ENCODE measurements at regions not wholly inside any gene's neighbourhood (a gene's known extent, or its start where the extent isn't known, plus 50 kb on each side); places are given as distances from the start of the nearest gene placed in this dataset.

GRCh38 chr14:104292084-104292970, 153.9 kb downstream of the KIF26A start:
- DNase-seq (ENCODE audit: low read depth, low spot score), result no peak

GRCh38 chr14:104293231-104293841, 154.9 kb downstream of the KIF26A start:
- ChIA-PET RAD21 (ENCODE audit: low non-redundant PET in 1 of 2, low total read pairs in 2 of 2, uncharacterized antibody in 2 of 2, unreplicated experiment in 2 of 2) (no interaction called here), CTCF (interaction anchor here (1.8 kb wide), 1 partner anchor 271 kb away, joined by 6 read pairs; no protein-coding TSS in a partner anchor), POLR2A (no interaction called here)
- no peak overlapping the region for H2AFZ ChIP-seq (ENCODE audit: low read depth, low read length, poor library complexity, severe bottlenecking)
- H3K4me1 ChIP-seq (ENCODE audit: control insufficient read depth in 1 of 2, insufficient read depth in 2 of 2, low read length in 2 of 2), result no peaks in the 10 kb centered on the region; a peak in 1 of 4 replicates
- no peaks in the 10 kb centered on the region for H3K79me2 ChIP-seq (ENCODE audit: insufficient read depth, low read length)
- TF ChIP-seq ZFX (IDR thresholded peaks at IDR 0.05) (no peak), YY1 (IDR thresholded peaks at IDR 0.05; ENCODE audit: extremely low read depth, insufficient replicate concordance, low read depth, low read length) (no peak), EZH2 (IDR thresholded peaks at IDR 0.05) (no peak), CTCF (IDR thresholded peaks at IDR 0.05 in 2 of 3, conservative IDR thresholded peaks at IDR 0.05 in 1 of 3; ENCODE audit: borderline replicate concordance in 1 of 3, insufficient read depth in 1 of 3, low read depth in 2 of 3, low read length in 2 of 3) (no peak), ZNF274 (IDR thresholded peaks at IDR 0.05; ENCODE audit: low read depth, low read length) (no peak), POLR2AphosphoS5 (IDR thresholded peaks at IDR 0.05; ENCODE audit: low read depth, low read length) (no peak), MAX (IDR thresholded peaks at IDR 0.05) (no peak), SRF (IDR thresholded peaks at IDR 0.05; ENCODE audit: low read depth) (no peak), ZBTB33 (IDR thresholded peaks at IDR 0.05; ENCODE audit: extremely low read depth, insufficient replicate concordance, low read length) (no peak)
- H4K20me1 ChIP-seq (ENCODE audit: insufficient read depth), result no peaks in the 10 kb centered on the region
- H3K36me3 ChIP-seq (ENCODE audit: control insufficient read depth in 1 of 2, insufficient read depth in 2 of 2, low read length in 2 of 2), result no peaks in the 10 kb centered on the region
- H3K9me3 ChIP-seq (ENCODE audit: control insufficient read depth in 1 of 2, insufficient read depth in 1 of 2, low read depth in 1 of 2, low read length in 2 of 2), result no peaks in the 10 kb centered on the region
- ATAC-seq (no peak), DNase-seq (ENCODE audit: low read depth, low spot score) (no peak)
- no peak overlapping the region for H3K4me3 ChIP-seq (replicated peaks in 1 of 2; ENCODE audit: low read depth in 1 of 2, low read length in 2 of 2)
- H3K9me2 ChIP-seq (ENCODE audit: insufficient read depth), result no peaks in the 10 kb centered on the region
- H3K27me3 ChIP-seq (ENCODE audit: insufficient read depth, low read length), result no peaks in the 10 kb centered on the region
- no peak overlapping the region for H3K4me2 ChIP-seq (ENCODE audit: low read length)
- intact Hi-C loops (cut with micrococcal nuclease), result no loop called here
- H3K9ac ChIP-seq (ENCODE audit: low read length), result no peak overlapping the region
- no peak overlapping the region for H3K27ac ChIP-seq (ENCODE audit: low read depth, low read length)
- no TSS peak for BruUV-seq (replicated peaks)

More at GRCh38 chr14:104292084-104292970, 153.9 kb downstream of the KIF26A start:
- no TSS peak for BruUV-seq (replicated peaks)
- CTCF ChIA-PET, result interaction anchor here (0.6 kb wide), 1 partner anchor 272 kb away, joined by 3 read pairs; no protein-coding TSS in a partner anchor
- H3K4me3 ChIP-seq (replicated peaks in 1 of 2; ENCODE audit: low read depth in 1 of 2, low read length in 2 of 2), result no peak overlapping the region
- POLR2A ChIA-PET, result no interaction called here
- TF ChIP-seq FOSL1 (IDR thresholded peaks at IDR 0.05; ENCODE audit: low read depth) (no peak), MAX (IDR thresholded peaks at IDR 0.05) (no peak)
- no peaks in the 10 kb centered on the region for H4K20me1 ChIP-seq (ENCODE audit: insufficient read depth)
- no peak overlapping the region for H3K9ac ChIP-seq (ENCODE audit: low read length)
- RAD21 ChIA-PET (ENCODE audit: low non-redundant PET in 1 of 2, low total read pairs in 2 of 2, uncharacterized antibody in 2 of 2, unreplicated experiment in 2 of 2), result no interaction called here
- no peaks in the 10 kb centered on the region; a peak in 1 of 4 replicates for H3K4me1 ChIP-seq (ENCODE audit: control insufficient read depth in 1 of 2, insufficient read depth in 2 of 2, low read length in 2 of 2)
- no peaks in the 10 kb centered on the region for H3K27me3 ChIP-seq (ENCODE audit: insufficient read depth, low read length)
- no peaks in the 10 kb centered on the region for H3K9me3 ChIP-seq (ENCODE audit: control insufficient read depth in 1 of 2, insufficient read depth in 1 of 2, low read depth in 1 of 2, low read length in 2 of 2)
- H2AFZ ChIP-seq (ENCODE audit: low read depth, low read length, poor library complexity, severe bottlenecking), result no peak overlapping the region
- H3K36me3 ChIP-seq (ENCODE audit: control insufficient read depth in 1 of 2, insufficient read depth in 2 of 2, low read length in 2 of 2), result no peaks in the 10 kb centered on the region
- ATAC-seq, result no peak
- H3K9me2 ChIP-seq (ENCODE audit: insufficient read depth), result no peaks in the 10 kb centered on the region
- intact Hi-C loops (cut with micrococcal nuclease), result no loop called here
- H3K79me2 ChIP-seq (ENCODE audit: insufficient read depth, low read length), result no peaks in the 10 kb centered on the region
- no peak overlapping the region for H3K27ac ChIP-seq (ENCODE audit: low read depth, low read length)
- H3K4me2 ChIP-seq (ENCODE audit: low read length), result no peak overlapping the region
